ENCODE measurements at regions not wholly inside any gene's neighbourhood (a gene's known extent, or its start where the extent isn't known, plus 50 kb on each side); places are given as distances from the start of the nearest gene placed in this dataset.
"Not testable (repeated sequence)": the region's sequence is repeated elsewhere in the genome, so short reads cannot be mapped to it uniquely, and the experiment has no call there.

- not testable (repeated sequence) for TF ChIP-seq CTCF, EP300, POLR2A (IDR thresholded peaks at IDR 0.05)
These were observed 106.0 kb downstream of the NPIPA8 start for GRCh38 chr16:18230505-18230904.

Measured in ovary (tissue), 3 donors.